ENCODE measurements at regions not wholly inside any gene's neighbourhood (a gene's known extent, or its start where the extent isn't known, plus 50 kb on each side); places are given as distances from the start of the nearest gene placed in this dataset.

- no peaks in the 10 kb centered on the region for H3K36me3 ChIP-seq (ENCODE audit: control insufficient read depth in 2 of 2, insufficient read depth in 2 of 2, low read length in 1 of 2)
- no peaks in the 10 kb centered on the region for H3K27me3 ChIP-seq (ENCODE audit: control insufficient read depth in 1 of 2, insufficient read depth in 2 of 2, low read length in 2 of 2)
- no peak overlapping the region for H3K27ac ChIP-seq (ENCODE audit: low read depth in 2 of 2, low read length in 1 of 2)
- 72 to 79% methylated on average over 1 of the region's 1 CpG for WGBS, 2 donors
- no peaks in the 10 kb centered on the region for H3K9me3 ChIP-seq (ENCODE audit: control insufficient read depth in 2 of 2, insufficient read depth in 1 of 2, low read depth in 1 of 2, low read length in 1 of 2)
- no peaks in the 10 kb centered on the region for H3K4me1 ChIP-seq (ENCODE audit: control insufficient read depth in 2 of 2, insufficient read depth in 2 of 2, low read length in 1 of 2)
- no peak overlapping the region for H3K4me3 ChIP-seq (ENCODE audit: low read depth in 1 of 2, low read length in 2 of 2)
Observed at GRCh38 chr2:187155476-187155875, 292.6 kb downstream of the CALCRL start.

GRCh38 chr2:187150670-187151069 lies 297.4 kb downstream of the CALCRL start:
- H3K27me3 ChIP-seq (ENCODE audit: control insufficient read depth in 1 of 2, insufficient read depth in 2 of 2, low read length in 2 of 2) = no peaks in the 10 kb centered on the region
- H3K9me3 ChIP-seq (ENCODE audit: control insufficient read depth in 2 of 2, insufficient read depth in 1 of 2, low read depth in 1 of 2, low read length in 1 of 2) = no peaks in the 10 kb centered on the region
- H3K4me3 ChIP-seq (ENCODE audit: low read depth in 1 of 2, low read length in 2 of 2) = no peak overlapping the region
- H3K4me1 ChIP-seq (ENCODE audit: control insufficient read depth in 2 of 2, insufficient read depth in 2 of 2, low read length in 1 of 2) = no peaks in the 10 kb centered on the region
- no peak overlapping the region for H3K27ac ChIP-seq (ENCODE audit: low read depth in 2 of 2, low read length in 1 of 2)
- no peaks in the 10 kb centered on the region for H3K36me3 ChIP-seq (ENCODE audit: control insufficient read depth in 2 of 2, insufficient read depth in 2 of 2, low read length in 1 of 2)
- WGBS, 2 donors = 46 to 52% methylated on average over 3 of the region's 3 CpGs

GRCh38 chr2:187148059-187148714 lies 299.2 kb upstream of the ZSWIM2 start:
- Histone ChIP-seq H3K27ac (ENCODE audit: low read depth in 2 of 2, low read length in 1 of 2) (no peak overlapping the region), H3K36me3 (ENCODE audit: control insufficient read depth in 2 of 2, insufficient read depth in 2 of 2, low read length in 1 of 2) (no peaks in the 10 kb centered on the region), H3K4me3 (ENCODE audit: low read depth in 1 of 2, low read length in 2 of 2) (no peak overlapping the region), H3K27me3 (ENCODE audit: control insufficient read depth in 1 of 2, insufficient read depth in 2 of 2, low read length in 2 of 2) (no peaks in the 10 kb centered on the region), H3K9me3 (ENCODE audit: control insufficient read depth in 2 of 2, insufficient read depth in 1 of 2, low read depth in 1 of 2, low read length in 1 of 2) (no peaks in the 10 kb centered on the region), H3K4me1 (ENCODE audit: control insufficient read depth in 2 of 2, insufficient read depth in 2 of 2, low read length in 1 of 2) (no peaks in the 10 kb centered on the region)
- WGBS, 2 donors = 43 to 52% methylated on average over 2 of the region's 2 CpGs

GRCh38 chr2:187143537-187143936 lies 294.6 kb upstream of the ZSWIM2 start:
- WGBS, 2 donors = 76 to 89% methylated on average over 3 of the region's 3 CpGs
- H3K9me3 ChIP-seq (ENCODE audit: control insufficient read depth in 2 of 2, insufficient read depth in 1 of 2, low read depth in 1 of 2, low read length in 1 of 2) = no peaks in the 10 kb centered on the region
- no peaks in the 10 kb centered on the region for H3K36me3 ChIP-seq (ENCODE audit: control insufficient read depth in 2 of 2, insufficient read depth in 2 of 2, low read length in 1 of 2)
- H3K4me1 ChIP-seq (ENCODE audit: control insufficient read depth in 2 of 2, insufficient read depth in 2 of 2, low read length in 1 of 2) = no peaks in the 10 kb centered on the region
- no peaks in the 10 kb centered on the region for H3K27me3 ChIP-seq (ENCODE audit: control insufficient read depth in 1 of 2, insufficient read depth in 2 of 2, low read length in 2 of 2)
- no peak overlapping the region for H3K4me3 ChIP-seq (ENCODE audit: low read depth in 1 of 2, low read length in 2 of 2)
- no peak overlapping the region for H3K27ac ChIP-seq (ENCODE audit: low read depth in 2 of 2, low read length in 1 of 2)

DNA sequence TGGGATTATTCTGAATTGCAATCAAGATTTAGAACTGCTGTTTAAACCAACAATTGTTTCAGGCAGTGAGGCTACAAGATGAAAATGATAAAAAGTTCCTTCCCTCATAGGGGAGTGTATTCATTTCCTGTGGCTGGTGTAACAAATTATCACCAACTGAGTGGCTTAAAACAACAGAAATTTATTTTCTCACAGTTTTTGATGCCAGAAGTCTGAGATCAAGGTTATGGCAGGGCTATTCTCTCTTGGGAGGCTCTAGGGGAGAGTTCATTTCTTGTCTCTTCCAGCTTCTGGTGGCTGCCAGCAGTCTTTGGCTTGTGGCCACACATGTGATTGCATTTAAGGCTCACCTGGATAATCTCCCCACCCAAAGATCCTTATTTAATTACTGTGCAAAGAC lies 290.5 kb upstream of the ZSWIM2 start:
- Histone ChIP-seq H3K4me1 (ENCODE audit: control insufficient read depth in 2 of 2, insufficient read depth in 2 of 2, low read length in 1 of 2) (no peaks in the 10 kb centered on the region), H3K27ac (ENCODE audit: low read depth in 2 of 2, low read length in 1 of 2) (no peak overlapping the region), H3K4me3 (ENCODE audit: low read depth in 1 of 2, low read length in 2 of 2) (no peak overlapping the region), H3K36me3 (ENCODE audit: control insufficient read depth in 2 of 2, insufficient read depth in 2 of 2, low read length in 1 of 2) (no peaks in the 10 kb centered on the region), H3K27me3 (ENCODE audit: control insufficient read depth in 1 of 2, insufficient read depth in 2 of 2, low read length in 2 of 2) (no peaks in the 10 kb centered on the region), H3K9me3 (ENCODE audit: control insufficient read depth in 2 of 2, insufficient read depth in 1 of 2, low read depth in 1 of 2, low read length in 1 of 2) (no peaks in the 10 kb centered on the region)

DNA sequence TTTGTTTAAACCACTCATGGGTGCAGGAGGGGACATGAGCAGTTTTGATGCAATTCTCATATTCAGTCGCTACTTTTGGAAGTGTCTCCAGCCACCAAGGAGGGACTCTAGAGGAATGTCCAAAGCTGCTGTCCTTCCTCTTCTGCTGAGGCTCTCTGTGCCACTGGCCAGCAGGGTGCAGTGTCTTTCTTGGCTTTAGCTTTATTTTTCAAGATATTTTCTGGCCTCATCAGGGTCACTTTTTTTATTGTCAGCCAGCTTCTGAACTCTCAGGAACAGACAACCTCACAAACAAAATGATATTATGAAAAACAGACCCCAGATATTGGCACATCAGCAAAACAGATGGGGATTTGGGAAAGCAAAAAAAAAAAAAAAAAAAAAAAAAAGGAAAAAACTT lies 289.3 kb upstream of the ZSWIM2 start:
- Histone ChIP-seq H3K27ac (ENCODE audit: low read depth in 2 of 2, low read length in 1 of 2) (no peak overlapping the region), H3K9me3 (ENCODE audit: control insufficient read depth in 2 of 2, insufficient read depth in 1 of 2, low read depth in 1 of 2, low read length in 1 of 2) (no peaks in the 10 kb centered on the region), H3K27me3 (ENCODE audit: control insufficient read depth in 1 of 2, insufficient read depth in 2 of 2, low read length in 2 of 2) (no peaks in the 10 kb centered on the region), H3K4me3 (ENCODE audit: low read depth in 1 of 2, low read length in 2 of 2) (no peak overlapping the region), H3K36me3 (ENCODE audit: control insufficient read depth in 2 of 2, insufficient read depth in 2 of 2, low read length in 1 of 2) (no peaks in the 10 kb centered on the region), H3K4me1 (ENCODE audit: control insufficient read depth in 2 of 2, insufficient read depth in 2 of 2, low read length in 1 of 2) (no peaks in the 10 kb centered on the region)
- WGBS, 2 donors = 37 to 47% methylated on average over 1 of the region's 1 CpG

- Histone ChIP-seq H3K27me3 (ENCODE audit: control insufficient read depth in 1 of 2, insufficient read depth in 2 of 2, low read length in 2 of 2) (no peaks in the 10 kb centered on the region), H3K4me1 (ENCODE audit: control insufficient read depth in 2 of 2, insufficient read depth in 2 of 2, low read length in 1 of 2) (no peaks in the 10 kb centered on the region), H3K9me3 (ENCODE audit: control insufficient read depth in 2 of 2, insufficient read depth in 1 of 2, low read depth in 1 of 2, low read length in 1 of 2) (no peaks in the 10 kb centered on the region), H3K27ac (ENCODE audit: low read depth in 2 of 2, low read length in 1 of 2) (no peak overlapping the region), H3K36me3 (ENCODE audit: control insufficient read depth in 2 of 2, insufficient read depth in 2 of 2, low read length in 1 of 2) (no peaks in the 10 kb centered on the region), H3K4me3 (ENCODE audit: low read depth in 1 of 2, low read length in 2 of 2) (no peak overlapping the region)
- WGBS, 2 donors = 80 to 86% methylated on average over 3 of the region's 3 CpGs
Observed at GRCh38 chr2:187136646-187137045, 287.7 kb upstream of the ZSWIM2 start.

DNA sequence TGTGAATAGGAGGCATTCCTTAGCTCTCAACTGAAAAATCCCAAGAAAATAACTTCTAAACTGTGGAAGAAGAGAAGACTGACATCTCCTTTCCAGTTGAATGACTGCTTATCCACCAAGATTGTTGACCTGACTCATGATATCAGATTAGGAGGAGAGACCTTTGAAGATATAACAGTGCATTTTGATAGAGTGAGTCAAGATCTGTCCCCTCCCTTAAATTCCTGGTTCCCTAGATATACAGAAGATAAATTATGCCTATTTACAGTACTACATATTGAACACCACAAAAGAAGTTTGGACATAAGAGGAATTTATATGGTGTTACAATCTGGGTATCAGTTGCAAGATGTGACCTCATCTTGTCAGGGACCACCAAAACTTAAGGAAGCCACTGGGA lies 285.3 kb upstream of the ZSWIM2 start:
- no peaks in the 10 kb centered on the region for H3K36me3 ChIP-seq (ENCODE audit: control insufficient read depth in 2 of 2, insufficient read depth in 2 of 2, low read length in 1 of 2)
- no peaks in the 10 kb centered on the region for H3K9me3 ChIP-seq (ENCODE audit: control insufficient read depth in 2 of 2, insufficient read depth in 1 of 2, low read depth in 1 of 2, low read length in 1 of 2)
- H3K27me3 ChIP-seq (ENCODE audit: control insufficient read depth in 1 of 2, insufficient read depth in 2 of 2, low read length in 2 of 2) = no peaks in the 10 kb centered on the region
- H3K27ac ChIP-seq (ENCODE audit: low read depth in 2 of 2, low read length in 1 of 2) = no peak overlapping the region
- no peaks in the 10 kb centered on the region for H3K4me1 ChIP-seq (ENCODE audit: control insufficient read depth in 2 of 2, insufficient read depth in 2 of 2, low read length in 1 of 2)
- H3K4me3 ChIP-seq (ENCODE audit: low read depth in 1 of 2, low read length in 2 of 2) = no peak overlapping the region

DNA sequence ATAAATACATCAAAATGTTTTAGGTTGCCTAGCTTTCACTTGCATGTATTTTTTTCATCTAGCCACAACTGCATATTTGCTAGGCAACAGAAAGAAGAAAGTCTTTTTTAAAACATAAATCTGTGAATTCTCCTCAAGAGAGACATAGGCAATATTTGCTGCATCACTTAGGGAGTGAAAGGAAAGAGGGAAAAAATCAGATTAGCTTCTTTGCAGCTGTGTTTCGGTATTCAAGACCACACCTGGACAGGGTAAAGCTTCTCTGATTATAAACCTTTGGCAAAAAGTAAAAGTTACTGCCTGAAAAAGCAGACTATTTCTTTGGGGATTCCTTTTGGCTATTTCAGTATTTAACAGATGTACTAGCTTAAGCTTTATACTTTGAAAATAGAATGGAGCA lies 280.9 kb upstream of the ZSWIM2 start:
- Histone ChIP-seq H3K9me3 (ENCODE audit: control insufficient read depth in 2 of 2, insufficient read depth in 1 of 2, low read depth in 1 of 2, low read length in 1 of 2) (no peaks in the 10 kb centered on the region), H3K4me3 (ENCODE audit: low read depth in 1 of 2, low read length in 2 of 2) (no peak overlapping the region), H3K27ac (ENCODE audit: low read depth in 2 of 2, low read length in 1 of 2) (no peak overlapping the region), H3K4me1 (ENCODE audit: control insufficient read depth in 2 of 2, insufficient read depth in 2 of 2, low read length in 1 of 2) (no peaks in the 10 kb centered on the region), H3K36me3 (ENCODE audit: control insufficient read depth in 2 of 2, insufficient read depth in 2 of 2, low read length in 1 of 2) (no peaks in the 10 kb centered on the region), H3K27me3 (ENCODE audit: control insufficient read depth in 1 of 2, insufficient read depth in 2 of 2, low read length in 2 of 2) (no peaks in the 10 kb centered on the region)
- WGBS, 2 donors = 74 to 80% methylated on average over 1 of the region's 1 CpG

DNA sequence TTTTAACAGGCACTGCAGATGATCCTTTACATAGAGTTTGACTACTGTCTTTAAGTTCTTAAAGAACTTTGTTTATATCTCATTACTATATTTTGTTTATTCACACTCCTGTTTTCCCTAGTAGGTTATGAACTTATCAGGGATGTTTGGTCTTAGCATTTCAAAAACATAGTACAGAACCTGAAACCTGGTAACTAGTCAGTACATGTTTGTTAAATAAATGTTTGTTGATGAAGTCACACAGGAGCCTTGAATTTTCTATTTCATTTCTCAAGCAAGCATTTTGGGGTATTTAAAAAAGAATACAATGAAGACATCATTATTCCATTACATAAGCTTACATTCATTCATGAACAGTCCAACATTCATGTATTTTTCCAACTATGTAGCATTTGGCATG lies 280.3 kb upstream of the ZSWIM2 start:
- Histone ChIP-seq H3K4me1 (ENCODE audit: control insufficient read depth in 2 of 2, insufficient read depth in 2 of 2, low read length in 1 of 2) (no peaks in the 10 kb centered on the region), H3K27ac (ENCODE audit: low read depth in 2 of 2, low read length in 1 of 2) (no peak overlapping the region), H3K4me3 (ENCODE audit: low read depth in 1 of 2, low read length in 2 of 2) (no peak overlapping the region), H3K36me3 (ENCODE audit: control insufficient read depth in 2 of 2, insufficient read depth in 2 of 2, low read length in 1 of 2) (no peaks in the 10 kb centered on the region), H3K27me3 (ENCODE audit: control insufficient read depth in 1 of 2, insufficient read depth in 2 of 2, low read length in 2 of 2) (no peaks in the 10 kb centered on the region), H3K9me3 (ENCODE audit: control insufficient read depth in 2 of 2, insufficient read depth in 1 of 2, low read depth in 1 of 2, low read length in 1 of 2) (no peaks in the 10 kb centered on the region)
